Kasumi-1 (cell line): ENCODE measurements at regions not wholly inside any gene's neighbourhood (a gene's known extent, or its start where the extent isn't known, plus 50 kb on each side); places are given as distances from the start of the nearest gene placed in this dataset.
A peak's percentile ranks its signal among the peaks of the same experiment; 100 is the strongest.

Experiments
- DNase-seq, 2 experiments: peaks; one replicate each; lab custom pipeline; 2025; lab: John Stamatoyannopoulos, UW

DNA sequence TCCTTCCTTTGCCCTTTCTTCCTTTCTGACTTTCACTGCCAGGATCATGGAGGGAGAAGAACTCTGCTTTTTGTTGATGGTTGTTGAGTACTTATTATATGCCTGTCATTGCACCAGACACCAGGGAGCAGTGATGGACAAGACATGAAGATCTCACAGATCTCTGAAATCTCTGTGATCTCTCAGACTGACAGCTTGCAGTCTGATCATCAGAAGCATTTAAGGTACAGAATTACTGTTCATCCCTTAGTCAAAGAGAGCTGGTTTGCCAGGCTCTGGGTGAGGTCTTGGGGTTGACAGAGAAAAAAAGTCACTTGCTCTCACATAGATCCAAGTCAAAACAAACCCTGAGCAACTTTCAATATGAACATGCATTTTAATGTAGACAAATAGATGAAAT is 299.5 kb upstream of the FMN2 start:
- DNase-seq = no peak

GRCh38 chr1:239795304-239795703 is 296.4 kb upstream of the FMN2 start:
- DNase-seq = no peak

GRCh38 chr1:239799617-239800016 is 292.1 kb upstream of the FMN2 start:
- no peak for DNase-seq

DNA sequence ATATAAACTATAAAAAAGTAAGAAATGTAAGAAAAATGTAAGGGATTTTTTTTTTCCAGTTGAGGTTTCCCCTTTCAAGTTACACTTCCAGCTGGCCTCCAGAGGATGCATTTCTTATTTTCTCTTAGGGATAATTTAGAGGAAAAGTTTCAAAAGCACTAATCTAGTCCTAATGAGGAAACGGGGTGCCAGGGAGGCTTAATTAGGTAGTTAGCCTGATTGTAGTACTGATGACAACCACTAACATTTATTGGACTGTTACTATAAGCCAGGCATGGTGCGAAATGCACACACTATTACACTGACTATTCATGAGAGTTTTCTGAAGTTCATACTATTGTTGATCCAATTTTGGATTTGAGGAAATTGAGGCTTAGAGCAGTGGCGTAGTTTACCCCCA is 290.8 kb upstream of the FMN2 start:
- no peak for DNase-seq

DNA sequence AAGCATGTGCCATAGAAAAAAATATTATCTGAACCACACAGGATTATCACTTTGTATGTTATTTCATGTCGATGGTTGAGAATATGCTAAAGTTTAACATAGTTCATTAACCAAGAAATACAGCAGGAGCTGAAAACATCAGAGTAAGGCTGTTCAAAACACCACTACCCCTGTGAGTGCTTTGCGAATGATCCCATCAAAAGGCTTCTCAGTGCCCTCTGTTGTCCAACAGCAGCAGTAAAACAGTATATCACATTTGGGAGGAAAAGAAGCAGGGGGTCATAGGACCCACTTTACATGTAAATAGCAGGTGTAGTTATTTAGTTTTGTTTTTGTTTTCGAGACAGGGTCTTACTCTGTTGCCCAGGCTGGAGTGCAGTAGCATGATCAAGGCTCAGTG is 289.4 kb upstream of the FMN2 start:
- peak in 1 of 2 experiments; percentile 16 for DNase-seq

GRCh38 chr1:239803781-239804180 is 287.9 kb upstream of the FMN2 start:
- DNase-seq = no peak

- DNase-seq = no peak
Measured at GRCh38 chr1:239804266-239804665, 287.4 kb upstream of the FMN2 start.

DNA sequence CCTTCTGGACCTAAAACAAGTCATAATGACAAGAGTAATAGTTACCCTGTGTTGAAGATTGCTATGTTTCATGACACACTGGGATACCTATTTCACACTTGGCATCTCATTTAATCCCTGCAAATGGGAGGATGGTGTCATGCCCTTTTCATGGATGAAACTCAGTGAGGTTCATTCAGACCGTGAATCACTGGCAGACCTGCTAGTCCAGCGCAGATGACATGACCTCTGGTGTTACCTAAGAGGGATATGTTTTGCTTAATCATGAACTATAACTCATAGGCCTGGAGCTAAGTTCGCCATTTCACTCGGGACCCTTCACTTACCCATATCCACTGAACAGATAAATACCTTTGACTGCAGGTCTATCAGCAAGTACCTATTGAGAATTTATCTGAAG is 286.6 kb upstream of the FMN2 start:
- DNase-seq = no peak

DNA sequence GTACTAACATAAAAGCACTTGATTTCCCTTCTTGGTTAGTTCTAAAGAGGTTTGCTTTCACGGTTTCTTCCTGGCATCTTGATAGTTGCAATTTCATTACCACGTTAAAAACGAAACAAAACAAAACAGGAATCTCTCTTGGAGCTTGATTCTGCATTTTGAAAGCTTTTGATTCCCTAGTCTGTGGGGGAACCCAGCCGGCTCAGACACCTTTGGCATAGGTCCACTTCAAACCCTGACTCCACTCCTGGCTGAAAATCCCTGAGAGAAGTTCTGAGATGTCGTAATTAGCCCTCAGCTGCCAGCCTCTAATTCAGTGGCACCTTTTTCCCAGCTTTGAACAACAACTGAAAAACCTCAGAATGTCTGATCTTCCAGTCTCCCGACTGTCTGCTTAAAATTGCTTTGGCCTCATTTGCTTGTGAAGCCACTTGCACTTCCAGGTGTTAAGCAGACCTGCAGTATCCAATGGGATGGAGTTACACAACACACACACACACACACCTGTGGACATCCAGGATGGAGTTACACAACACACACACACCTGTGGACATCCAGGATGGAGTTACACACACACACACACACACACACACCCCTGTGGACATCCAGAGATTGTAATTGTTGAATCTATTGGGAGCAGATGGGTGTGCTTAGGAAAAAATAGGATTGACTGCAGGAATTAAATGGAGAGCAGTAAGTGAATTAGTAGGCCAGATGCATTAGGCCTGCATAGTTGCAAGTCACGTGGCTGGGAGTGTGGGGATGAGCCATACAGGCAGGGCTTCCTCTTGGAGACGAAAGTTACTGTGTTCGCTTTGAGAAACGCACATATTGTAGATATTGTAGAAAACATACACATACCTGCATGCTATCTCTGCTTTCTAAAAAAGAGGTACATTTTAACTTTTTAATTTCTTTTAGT is 285.6 kb upstream of the FMN2 start:
- no peak for DNase-seq

- DNase-seq = no peak
Measured at GRCh38 chr1:239806897-239807296, 284.8 kb upstream of the FMN2 start.

DNA sequence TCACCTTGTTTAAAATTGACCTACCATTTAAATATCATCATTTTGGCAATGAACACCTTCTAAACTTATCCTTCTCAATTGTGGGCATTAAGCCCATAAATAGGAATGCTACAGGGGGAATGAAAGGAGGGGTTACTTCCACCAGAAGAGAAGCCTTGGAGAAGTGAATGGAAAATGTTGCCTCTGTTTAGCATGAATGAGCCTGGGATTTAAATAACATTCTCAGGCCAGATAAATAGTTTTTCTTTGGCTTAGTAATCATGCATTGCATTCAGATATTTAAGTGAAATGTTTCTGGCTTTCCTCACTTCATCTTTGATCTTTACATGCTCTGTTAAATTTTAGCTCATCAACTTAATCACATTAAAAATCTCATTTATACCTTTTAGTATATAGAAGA is 284.3 kb upstream of the FMN2 start:
- DNase-seq = no peak

GRCh38 chr1:239810061-239810481 is 281.6 kb upstream of the FMN2 start:
- no peak for DNase-seq

GRCh38 chr1:239811211-239811885 is 280.3 kb upstream of the FMN2 start:
- no peak for DNase-seq

- DNase-seq = no peak
Measured at GRCh38 chr1:239812580-239812979, 279.1 kb upstream of the FMN2 start.

DNA sequence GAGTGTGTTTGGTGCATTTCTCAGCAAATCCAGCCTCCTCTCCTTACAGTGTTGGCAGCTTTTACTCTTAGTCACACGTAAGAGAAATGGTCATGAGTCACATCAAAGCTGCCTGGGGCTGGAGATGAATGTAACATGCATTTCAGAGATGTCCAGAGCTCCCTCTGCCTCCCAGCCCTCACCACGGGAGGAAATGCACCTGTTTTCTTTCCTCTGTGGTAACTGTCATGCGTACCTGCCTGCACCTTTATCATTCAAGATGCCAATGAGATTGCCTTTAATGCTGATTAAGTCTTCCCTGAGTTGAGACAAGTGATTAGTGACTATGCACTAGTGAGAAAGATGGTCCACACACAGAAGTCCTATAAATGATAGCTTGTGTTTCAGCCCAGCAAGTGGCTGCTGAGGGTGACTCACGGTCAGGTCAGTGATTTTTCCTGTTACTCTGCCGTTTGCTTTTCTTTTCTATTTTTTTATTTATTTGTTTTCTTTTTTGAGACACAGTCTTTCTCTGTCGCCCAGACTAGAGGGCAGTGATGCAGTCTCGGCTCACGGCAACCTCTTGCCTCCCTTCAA is 277.3 kb upstream of the FMN2 start:
- peak; percentile 3 to 8 for DNase-seq

DNA sequence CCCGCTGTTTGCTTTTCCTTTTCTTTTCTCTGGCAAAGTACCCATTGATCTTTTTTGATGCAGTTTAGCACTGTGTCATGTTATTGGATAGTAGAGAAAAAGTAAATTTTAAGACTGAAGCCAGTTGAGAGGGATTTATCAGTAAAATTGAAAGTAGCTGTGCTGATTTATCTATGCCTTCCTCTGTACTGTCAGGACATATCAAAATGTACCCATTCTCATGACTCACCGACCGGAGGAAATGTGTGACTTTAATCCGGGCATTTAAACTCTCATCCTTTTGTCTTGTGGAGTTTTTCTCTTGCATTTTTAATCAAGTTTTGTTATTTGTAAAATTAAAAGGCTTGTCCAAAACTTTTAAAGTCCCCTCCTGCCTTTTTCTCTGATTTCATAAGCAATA is 276.6 kb upstream of the FMN2 start:
- no peak for DNase-seq

- peak in 1 of 2 experiments; percentile 12 for DNase-seq
Measured at GRCh38 chr1:239816081-239816782, 275.5 kb upstream of the FMN2 start.

- no peak for DNase-seq
Measured at GRCh38 chr1:239817276-239817675, 274.4 kb upstream of the FMN2 start.

DNA sequence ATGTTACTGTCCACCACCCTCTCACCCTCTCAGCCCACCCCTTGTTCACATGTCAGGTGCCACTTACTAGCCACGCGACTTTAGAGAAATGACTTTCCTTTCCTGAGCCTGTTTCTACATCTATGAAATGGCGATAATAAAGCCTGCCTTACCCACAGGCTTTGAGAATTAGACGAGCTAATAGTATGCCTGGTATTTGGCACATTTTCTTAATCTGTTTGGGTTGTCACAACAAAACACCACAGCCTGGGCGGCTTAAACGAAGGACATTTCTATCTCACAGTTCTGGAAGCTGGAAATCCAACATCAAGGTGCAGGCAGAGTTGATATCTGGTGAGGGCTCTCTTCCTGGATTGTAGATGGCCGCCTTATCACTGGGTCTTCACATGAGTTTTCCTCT is 273.9 kb upstream of the FMN2 start:
- no peak for DNase-seq

- DNase-seq = no peak
Measured at GRCh38 chr1:239819096-239819495, 272.6 kb upstream of the FMN2 start.

DNA sequence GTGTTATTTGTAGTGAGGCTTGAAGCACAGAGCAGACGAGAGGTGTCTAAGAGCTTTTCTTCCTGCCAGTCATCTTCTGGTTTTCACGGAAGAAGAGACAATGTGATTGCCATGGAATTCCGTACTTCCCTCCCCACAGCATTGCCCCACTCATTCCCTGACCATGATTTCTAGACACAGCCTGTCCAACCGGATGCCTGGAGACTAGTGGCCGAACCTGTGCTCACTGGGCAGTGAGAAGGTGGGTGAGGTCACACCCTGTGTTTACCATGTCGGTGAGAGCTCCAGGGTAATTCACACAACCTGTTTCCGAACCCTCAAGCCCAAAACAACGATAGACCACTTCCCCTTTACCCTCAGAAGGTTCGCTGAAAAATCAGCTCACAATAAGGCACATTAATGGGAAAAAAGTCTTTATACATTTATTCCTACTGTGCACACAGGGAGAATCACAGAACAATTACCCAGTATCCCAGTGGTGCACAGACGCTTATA is 271.9 kb upstream of the FMN2 start:
- no peak for DNase-seq

GRCh38 chr1:239823852-239824251 is 267.8 kb upstream of the FMN2 start:
- DNase-seq = no peak
